ENCODE measurements at regions not wholly inside any gene's neighbourhood (a gene's known extent, or its start where the extent isn't known, plus 50 kb on each side); places are given as distances from the start of the nearest gene placed in this dataset.

DNA sequence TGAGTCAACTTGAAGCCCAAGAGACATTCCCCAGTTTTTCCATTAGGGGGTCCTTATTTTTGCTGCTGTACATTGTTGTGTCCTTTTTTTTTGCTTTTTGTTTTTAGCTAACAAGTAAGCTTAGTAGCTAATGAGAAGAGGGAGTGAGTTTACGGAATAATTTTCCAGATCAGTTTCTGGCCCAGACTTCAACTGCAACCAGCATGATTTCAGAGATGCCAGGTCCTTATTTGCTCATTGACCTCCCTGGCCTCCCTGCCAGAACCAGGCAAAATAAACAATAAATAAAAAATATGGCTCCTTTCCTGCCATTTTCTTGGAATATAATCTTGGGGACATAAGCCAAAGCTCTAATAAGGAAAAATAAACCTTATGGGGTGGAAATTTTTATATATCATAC is 185.9 kb downstream of the FAT3 start:
- no peaks in the 10 kb centered on the region for H3K4me1 Mint-ChIP-seq (ENCODE audit: low read depth)
- no peaks in the 10 kb centered on the region for H3K27me3 Mint-ChIP-seq
- no peaks in the 10 kb centered on the region for H3K36me3 Mint-ChIP-seq (ENCODE audit: low read depth)
- H3K9me3 Mint-ChIP-seq, result peaks cover 2% of the 10 kb centered on the region
- no peak for DNase-seq
- H3K4me3 Mint-ChIP-seq, result no peak overlapping the region
- H3K27ac Mint-ChIP-seq, result no peak overlapping the region

DNA sequence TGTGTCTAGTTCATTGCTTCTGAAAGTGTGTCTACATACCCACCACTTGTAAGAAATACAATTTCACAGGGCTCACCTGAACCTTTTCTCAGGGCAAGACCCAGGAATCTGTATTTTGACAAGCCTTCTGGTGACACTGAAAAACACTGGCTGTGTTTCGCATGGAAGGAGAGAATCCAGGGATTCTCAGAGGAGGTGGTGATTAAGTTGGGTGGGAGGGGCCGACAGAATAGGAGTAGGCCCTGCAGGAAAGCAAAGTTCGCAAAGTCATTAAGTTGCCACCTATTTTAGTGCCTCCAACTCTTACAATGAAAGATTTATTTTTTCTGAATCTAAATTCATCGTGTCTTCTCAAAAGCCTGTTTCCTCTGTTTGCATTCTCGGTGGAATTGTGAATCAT is 186.8 kb downstream of the FAT3 start:
- DNase-seq, result no peak
- no peaks in the 10 kb centered on the region for H3K27me3 Mint-ChIP-seq
- H3K27ac Mint-ChIP-seq, result no peak overlapping the region
- no peak overlapping the region for H3K4me3 Mint-ChIP-seq
- peaks cover 2% of the 10 kb centered on the region for H3K9me3 Mint-ChIP-seq
- H3K36me3 Mint-ChIP-seq (ENCODE audit: low read depth), result no peaks in the 10 kb centered on the region
- no peaks in the 10 kb centered on the region for H3K4me1 Mint-ChIP-seq (ENCODE audit: low read depth)

DNA sequence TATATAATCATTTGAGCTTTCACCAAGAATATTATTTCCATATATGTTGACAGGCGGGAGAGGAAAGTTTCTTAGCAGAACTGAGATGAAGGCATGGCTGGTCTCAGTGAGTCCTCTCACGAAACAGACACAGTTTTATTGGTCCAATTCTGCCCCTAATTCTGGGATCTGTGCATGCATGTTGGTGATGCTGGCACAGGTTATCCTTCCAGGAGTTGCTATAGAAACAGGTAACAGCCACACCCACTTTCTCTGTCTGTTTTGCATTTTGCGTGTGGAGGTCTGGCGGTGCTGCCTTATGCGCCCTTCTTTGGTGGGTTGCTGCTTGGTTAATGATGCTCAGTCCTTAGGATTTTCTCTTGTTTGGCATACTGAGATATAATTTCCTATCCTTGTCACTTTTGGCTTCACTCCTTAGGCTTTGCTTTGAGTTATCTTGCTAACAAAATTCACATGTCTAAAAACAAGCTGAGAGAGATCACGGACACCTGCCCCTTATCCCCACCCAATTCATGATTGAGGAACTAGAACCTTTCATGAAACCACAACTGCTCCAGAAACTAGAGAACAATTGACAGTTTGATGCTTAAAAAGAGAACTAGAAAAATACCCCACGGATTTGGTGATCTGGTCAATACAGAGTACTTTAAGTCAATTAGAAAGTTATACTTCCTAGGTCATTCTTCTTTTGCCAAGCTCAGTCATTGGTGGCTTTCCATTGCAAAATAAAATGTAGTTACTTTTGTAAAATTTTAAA is 189.3 kb downstream of the FAT3 start:
- Mint-ChIP-seq H3K27me3 (no peaks in the 10 kb centered on the region), H3K27ac (no peak overlapping the region), H3K4me3 (no peak overlapping the region), H3K9me3 (peaks cover 2% of the 10 kb centered on the region), H3K4me1 (ENCODE audit: low read depth) (no peaks in the 10 kb centered on the region), H3K36me3 (ENCODE audit: low read depth) (no peaks in the 10 kb centered on the region)
- no peak for DNase-seq

DNA sequence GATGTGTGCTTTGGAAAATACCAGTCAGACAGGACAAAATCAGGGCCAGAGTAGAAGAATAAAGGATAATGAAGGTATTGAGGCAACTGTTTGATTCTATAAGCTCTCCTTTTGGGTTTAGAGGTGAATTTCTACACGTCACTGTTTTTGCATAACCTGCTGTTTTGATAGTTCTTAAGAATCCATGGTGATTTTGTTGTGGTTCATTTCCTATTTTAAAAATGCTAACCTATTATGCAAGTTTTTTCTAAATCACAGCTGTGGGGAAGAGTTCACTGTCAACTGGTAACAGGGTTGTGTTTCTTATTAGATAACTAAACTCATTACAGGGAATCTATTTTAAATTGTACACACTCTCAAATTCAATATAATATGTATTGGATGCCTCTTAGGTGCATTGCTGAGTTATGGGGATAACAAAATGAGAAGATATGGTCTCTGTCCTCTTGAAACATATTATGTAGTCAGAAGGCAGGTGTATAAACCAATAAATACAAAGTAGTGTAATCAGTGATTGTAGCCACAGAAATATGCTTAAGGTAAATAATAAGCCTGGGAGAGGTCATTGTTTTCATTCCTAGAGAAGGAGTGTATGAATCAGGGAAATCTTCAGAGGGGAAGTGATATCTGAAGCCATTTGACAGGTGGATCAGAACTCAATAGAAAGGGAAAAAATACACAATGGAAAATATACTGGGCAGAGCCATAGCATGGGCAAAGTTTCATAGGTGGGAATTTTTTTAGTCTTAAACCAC is 192.5 kb downstream of the FAT3 start:
- H3K27me3 Mint-ChIP-seq, result no peaks in the 10 kb centered on the region

DNA sequence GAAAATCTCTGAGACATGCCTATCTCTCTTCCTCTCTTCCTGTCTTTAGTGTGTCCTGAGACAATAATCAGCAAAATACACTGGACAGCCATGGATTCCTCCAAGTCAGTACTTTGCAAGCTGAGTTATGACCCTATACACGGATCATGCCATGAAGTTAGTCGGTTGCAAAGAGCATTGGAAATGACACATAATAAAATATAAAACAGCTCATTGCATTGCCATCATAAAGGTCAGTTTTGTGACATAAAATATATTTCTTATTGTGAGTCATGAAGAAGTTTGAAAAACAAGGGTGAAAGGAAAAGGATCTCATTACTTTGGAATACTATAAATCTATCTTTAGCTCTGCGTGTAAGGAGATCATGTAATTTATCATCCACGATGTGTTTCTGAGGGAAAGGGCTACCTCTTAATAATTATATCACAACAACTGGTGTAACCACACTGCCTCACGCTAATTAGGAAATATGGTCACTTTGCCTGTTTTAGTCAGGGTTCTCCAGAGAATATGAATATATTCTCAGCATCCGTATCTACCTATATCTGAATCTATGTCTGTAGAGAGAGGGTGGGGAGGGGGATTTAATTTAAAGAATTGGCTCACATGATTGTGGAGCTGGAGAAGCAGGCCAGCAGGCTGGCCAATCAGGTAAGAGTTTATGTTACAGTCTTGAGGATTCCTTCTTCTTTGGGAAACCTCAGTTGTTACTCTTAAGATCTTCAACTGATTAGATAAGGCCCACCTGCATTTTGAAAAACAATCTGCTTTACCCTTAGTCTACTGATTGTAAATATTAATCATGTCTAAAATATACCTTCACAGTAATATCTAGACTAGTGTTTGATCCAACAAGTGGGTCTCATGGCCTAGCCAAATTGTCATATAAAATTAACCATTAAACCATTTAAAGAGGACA is 198.8 kb downstream of the FAT3 start:
- no peak for DNase-seq
- no peaks in the 10 kb centered on the region for H3K4me1 Mint-ChIP-seq (ENCODE audit: low read depth)
- no peaks in the 10 kb centered on the region for H3K36me3 Mint-ChIP-seq (ENCODE audit: low read depth)
- peaks cover 7% of the 10 kb centered on the region for H3K9me3 Mint-ChIP-seq
- no peak overlapping the region for H3K4me3 Mint-ChIP-seq
- no peak overlapping the region for H3K27ac Mint-ChIP-seq
- H3K27me3 Mint-ChIP-seq, result no peaks in the 10 kb centered on the region

More for the DNA sequence above, 192.5 kb downstream of the FAT3 start:
- Mint-ChIP-seq H3K36me3 (ENCODE audit: low read depth) (no peaks in the 10 kb centered on the region), H3K4me3 (no peak overlapping the region), H3K9me3 (no peaks in the 10 kb centered on the region), H3K4me1 (ENCODE audit: low read depth) (no peaks in the 10 kb centered on the region), H3K27ac (no peak overlapping the region)
- DNase-seq, result no peak

DNA sequence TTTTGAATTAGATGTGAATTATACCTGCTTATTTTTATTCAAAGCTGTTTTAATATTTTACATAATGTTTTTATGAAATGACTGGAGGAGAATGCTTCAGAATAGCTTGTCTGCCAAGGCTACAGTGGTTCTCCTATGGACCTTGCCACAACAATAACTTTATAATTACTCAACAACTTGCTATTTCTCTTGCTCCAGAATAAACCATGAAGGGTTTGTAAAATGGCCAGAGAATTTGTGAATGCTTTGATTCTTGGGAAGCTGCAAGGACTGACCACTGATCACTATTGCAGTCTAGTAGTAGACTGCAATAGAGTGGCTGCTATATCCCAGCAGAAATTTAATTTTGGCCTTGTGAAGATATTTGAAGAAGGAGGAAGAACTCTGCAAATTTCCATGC is 199.7 kb downstream of the FAT3 start:
- H3K36me3 Mint-ChIP-seq (ENCODE audit: low read depth), result no peaks in the 10 kb centered on the region
- H3K27ac Mint-ChIP-seq, result no peak overlapping the region
- H3K4me1 Mint-ChIP-seq (ENCODE audit: low read depth), result no peaks in the 10 kb centered on the region
- peaks cover 16% of the 10 kb centered on the region for H3K9me3 Mint-ChIP-seq
- H3K27me3 Mint-ChIP-seq, result no peaks in the 10 kb centered on the region
- no peak overlapping the region for H3K4me3 Mint-ChIP-seq
- no peak for DNase-seq

DNA sequence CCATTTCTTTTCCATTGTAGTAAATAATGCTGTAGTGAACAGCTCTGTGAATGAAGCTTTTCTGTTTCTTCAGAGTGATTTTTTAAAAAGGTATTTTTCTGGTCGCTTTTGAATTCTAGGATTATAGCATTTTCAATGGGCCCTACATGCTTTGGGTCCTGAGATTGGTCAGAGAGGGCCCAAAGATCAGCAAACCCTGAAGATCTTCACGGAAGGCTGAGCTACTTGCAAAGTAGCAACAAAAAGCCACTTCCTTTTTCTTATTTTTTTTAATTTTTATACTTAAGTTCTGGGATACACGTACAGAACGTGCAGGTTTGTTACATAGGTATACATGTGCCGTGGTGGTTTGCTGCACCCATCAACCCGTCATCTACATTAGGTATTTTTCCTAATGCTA is 200.5 kb downstream of the FAT3 start:
- DNase-seq, result no peak
- Mint-ChIP-seq H3K4me3 (no peak overlapping the region), H3K4me1 (ENCODE audit: low read depth) (no peaks in the 10 kb centered on the region), H3K36me3 (ENCODE audit: low read depth) (no peaks in the 10 kb centered on the region), H3K27ac (no peak overlapping the region), H3K9me3 (peaks cover 23% of the 10 kb centered on the region), H3K27me3 (no peaks in the 10 kb centered on the region)

DNA sequence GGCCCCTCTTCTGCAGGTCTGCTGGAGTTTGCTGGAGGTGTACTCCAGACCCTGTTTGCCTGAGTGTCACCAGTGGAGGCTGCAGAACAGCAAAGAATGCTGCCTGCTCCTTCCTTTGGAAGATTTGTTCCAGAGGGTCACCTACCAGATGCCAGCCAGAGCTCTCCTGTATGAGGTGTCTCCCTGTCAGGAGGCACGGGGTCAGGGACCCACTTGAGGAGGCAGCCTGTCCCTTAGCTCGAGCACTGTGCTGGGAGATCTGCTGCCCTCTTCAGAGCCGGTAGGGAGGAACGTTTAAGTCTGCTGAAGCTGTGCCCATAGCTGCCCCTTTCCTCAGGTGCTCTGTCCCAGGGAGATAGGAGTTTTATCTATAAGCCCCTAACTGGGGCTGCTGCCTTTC is 207.9 kb downstream of the FAT3 start:
- DNase-seq, result no peak
- H3K4me1 Mint-ChIP-seq (ENCODE audit: low read depth), result no peaks in the 10 kb centered on the region
- H3K27me3 Mint-ChIP-seq, result no peaks in the 10 kb centered on the region
- H3K36me3 Mint-ChIP-seq (ENCODE audit: low read depth), result no peaks in the 10 kb centered on the region
- H3K4me3 Mint-ChIP-seq, result no peak overlapping the region
- H3K27ac Mint-ChIP-seq, result no peak overlapping the region
- H3K9me3 Mint-ChIP-seq, result peaks cover 18% of the 10 kb centered on the region

DNA sequence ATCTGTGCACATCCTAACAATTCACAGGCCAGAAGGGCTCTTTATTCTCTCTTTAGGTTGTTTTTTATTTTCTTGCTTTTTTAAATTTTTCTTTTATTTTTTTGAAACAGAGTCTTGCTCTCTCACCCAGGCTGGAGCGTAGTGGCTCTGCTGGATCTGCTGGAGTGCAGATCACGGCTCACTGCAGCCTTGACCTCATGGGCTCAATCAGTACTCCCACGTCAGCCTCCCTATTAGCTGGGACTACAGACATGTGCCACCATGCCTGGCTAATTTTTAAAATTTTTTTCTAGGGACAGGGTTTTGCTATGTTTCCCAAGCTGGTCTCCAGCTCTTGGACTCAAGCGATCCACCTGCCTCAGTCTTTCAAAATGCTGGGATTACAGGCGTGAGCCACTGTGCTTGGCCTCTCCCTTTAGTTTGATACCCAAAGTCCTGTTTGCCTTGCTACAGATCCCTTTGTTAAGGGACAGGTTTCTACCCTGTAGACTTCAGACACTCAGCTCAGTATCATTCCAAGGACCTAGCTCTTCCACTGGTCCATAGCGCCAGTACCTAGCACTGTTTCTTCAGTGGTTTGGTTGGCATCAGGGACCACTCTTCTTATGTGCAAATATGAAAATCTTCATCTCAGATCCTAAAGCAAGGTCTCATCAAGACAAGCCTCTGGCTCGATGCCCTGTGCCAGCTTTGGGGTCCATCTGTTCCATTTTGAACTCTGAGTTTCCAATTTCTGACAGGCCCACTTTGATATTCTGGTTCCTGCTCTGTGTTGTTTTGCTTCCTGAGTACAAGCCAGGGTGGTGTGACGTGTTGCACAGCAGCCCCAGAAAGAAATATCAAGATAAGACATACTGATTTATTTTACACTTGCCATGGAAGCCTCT is 211.7 kb downstream of the FAT3 start:
- Mint-ChIP-seq H3K27ac (no peak overlapping the region), H3K27me3 (no peaks in the 10 kb centered on the region), H3K4me1 (ENCODE audit: low read depth) (no peaks in the 10 kb centered on the region), H3K9me3 (no peaks in the 10 kb centered on the region), H3K36me3 (ENCODE audit: low read depth) (no peaks in the 10 kb centered on the region), H3K4me3 (no peak overlapping the region)
- DNase-seq, result no peak

DNA sequence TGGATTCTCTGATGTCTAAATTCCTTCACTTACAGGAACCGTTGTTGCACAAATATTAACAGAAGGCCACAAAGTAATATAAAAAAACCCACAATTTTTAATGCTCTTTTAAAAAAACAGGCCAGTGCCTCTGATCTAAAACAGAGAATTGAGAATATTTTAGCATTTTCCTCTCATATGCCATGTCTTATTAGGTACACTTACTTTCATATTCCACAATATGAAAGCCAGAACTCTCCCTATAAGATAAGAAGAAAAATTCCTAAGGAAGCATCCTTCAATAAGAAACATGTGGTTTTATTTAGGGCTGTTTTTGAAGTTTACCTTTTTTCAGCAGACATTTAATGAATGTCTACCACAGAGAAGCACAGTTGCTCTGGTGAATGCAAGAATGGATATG is 214.5 kb downstream of the FAT3 start:
- Mint-ChIP-seq H3K27me3 (no peaks in the 10 kb centered on the region), H3K36me3 (ENCODE audit: low read depth) (no peaks in the 10 kb centered on the region), H3K4me3 (no peak overlapping the region), H3K4me1 (ENCODE audit: low read depth) (no peaks in the 10 kb centered on the region), H3K27ac (no peak overlapping the region), H3K9me3 (no peaks in the 10 kb centered on the region)
- DNase-seq, result no peak

DNA sequence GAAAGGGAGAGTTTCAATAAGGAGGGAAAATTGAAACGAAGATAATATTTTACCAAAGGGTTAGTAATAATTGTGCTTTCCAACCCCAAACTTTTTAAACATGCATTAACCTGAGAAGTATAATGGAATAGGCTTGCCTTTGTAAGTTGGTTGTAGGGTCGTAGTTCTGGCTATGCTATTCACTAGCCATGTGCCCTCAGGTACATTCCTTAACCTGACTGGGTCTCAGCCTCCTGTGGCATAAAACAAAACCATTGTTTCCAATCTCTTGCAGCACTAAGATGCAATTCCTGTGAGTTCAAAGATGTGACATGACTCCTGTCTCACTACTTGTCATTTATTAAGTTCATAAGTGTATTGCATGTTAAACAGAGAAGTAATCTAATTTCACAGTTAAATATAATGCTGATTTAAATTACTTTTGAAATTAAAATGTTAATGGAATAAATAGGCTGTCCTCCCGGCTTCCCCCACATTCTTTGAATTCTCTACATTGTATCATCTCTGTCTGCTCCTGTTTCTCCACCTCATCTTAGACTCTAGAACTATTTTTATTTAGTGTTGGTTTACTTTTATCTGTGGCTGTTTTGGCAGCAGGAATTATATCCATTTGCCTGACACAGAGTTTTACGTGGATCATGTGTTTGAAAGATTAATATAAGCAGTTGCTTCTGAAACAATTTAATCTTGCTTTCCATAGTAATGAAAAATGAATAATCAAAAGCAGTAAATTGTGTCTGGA is 216.3 kb downstream of the FAT3 start:
- no peaks in the 10 kb centered on the region for H3K36me3 Mint-ChIP-seq (ENCODE audit: low read depth)
- no peak overlapping the region for H3K4me3 Mint-ChIP-seq
- no peak for DNase-seq
- H3K9me3 Mint-ChIP-seq, result no peaks in the 10 kb centered on the region
- H3K27me3 Mint-ChIP-seq, result no peaks in the 10 kb centered on the region
- H3K27ac Mint-ChIP-seq, result no peak overlapping the region
- no peaks in the 10 kb centered on the region for H3K4me1 Mint-ChIP-seq (ENCODE audit: low read depth)

DNA sequence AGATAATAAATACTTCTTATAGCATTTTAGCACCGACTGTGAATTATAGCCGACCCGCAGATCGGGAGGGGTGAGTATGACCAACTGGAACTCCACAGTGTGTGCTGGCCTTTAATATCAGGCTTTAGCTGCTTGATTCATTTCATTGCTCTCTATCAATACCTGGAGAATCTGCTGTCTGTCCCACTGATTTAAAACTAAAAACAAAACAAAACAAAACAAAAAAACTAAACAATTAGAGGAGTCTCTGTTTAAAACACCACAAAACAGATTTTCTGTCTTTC is 216.8 kb downstream of the FAT3 start:
- no peak overlapping the region for H3K4me3 Mint-ChIP-seq
- no peak for DNase-seq
- H3K9me3 Mint-ChIP-seq, result no peaks in the 10 kb centered on the region
- H3K4me1 Mint-ChIP-seq (ENCODE audit: low read depth), result no peaks in the 10 kb centered on the region
- H3K36me3 Mint-ChIP-seq (ENCODE audit: low read depth), result no peaks in the 10 kb centered on the region
- H3K27me3 Mint-ChIP-seq, result no peaks in the 10 kb centered on the region
- no peak overlapping the region for H3K27ac Mint-ChIP-seq

DNA sequence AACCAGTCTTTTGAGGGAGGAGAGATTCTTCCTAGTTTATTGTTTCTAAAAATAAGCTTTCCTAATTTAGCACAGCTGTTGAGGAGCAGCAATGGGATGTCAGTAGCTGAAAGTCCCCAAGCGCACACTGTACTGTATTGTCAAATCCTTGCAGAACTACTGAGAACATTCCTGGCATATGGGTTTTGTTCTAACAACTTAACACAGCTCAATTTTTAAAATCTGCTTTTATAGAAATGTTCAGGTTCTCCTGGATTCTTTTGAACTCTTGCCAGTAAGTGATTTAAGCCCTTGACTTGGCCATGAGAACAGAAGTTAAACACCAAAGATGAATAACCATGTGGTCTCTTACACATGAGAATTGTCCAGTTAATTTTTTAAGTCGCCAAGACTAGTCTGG is 218.6 kb downstream of the FAT3 start:
- Mint-ChIP-seq H3K4me3 (no peak overlapping the region), H3K27ac (no peak overlapping the region), H3K36me3 (ENCODE audit: low read depth) (no peaks in the 10 kb centered on the region), H3K9me3 (no peaks in the 10 kb centered on the region), H3K4me1 (ENCODE audit: low read depth) (no peaks in the 10 kb centered on the region), H3K27me3 (no peaks in the 10 kb centered on the region)
- DNase-seq, result no peak

DNA sequence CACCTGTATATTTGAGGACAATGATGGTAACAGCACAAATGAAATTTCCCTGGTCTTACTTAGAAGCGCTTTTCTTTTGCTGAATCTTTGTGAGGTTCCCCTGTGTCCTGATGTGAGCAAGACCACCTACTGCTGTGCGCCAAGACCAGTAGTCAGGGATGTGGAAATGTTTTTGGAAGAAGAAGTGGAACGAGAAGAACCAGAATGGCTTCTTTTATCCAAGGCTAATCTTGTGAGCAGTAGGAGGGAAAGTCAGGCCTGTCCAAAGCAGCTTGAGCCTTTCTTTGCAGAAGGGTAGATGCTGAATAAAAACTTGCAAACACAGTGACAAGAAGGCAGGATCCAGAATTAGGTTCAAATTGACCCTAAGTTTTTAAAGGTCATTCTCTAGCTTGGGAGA is 223.0 kb downstream of the FAT3 start:
- Mint-ChIP-seq H3K27ac (no peak overlapping the region), H3K9me3 (no peaks in the 10 kb centered on the region), H3K36me3 (ENCODE audit: low read depth) (no peaks in the 10 kb centered on the region), H3K27me3 (no peaks in the 10 kb centered on the region), H3K4me1 (ENCODE audit: low read depth) (no peaks in the 10 kb centered on the region), H3K4me3 (no peak overlapping the region)
- no peak for DNase-seq
